ENCODE measurements at regions not wholly inside any gene's neighbourhood (a gene's known extent, or its start where the extent isn't known, plus 50 kb on each side); places are given as distances from the start of the nearest gene placed in this dataset.

DNA sequence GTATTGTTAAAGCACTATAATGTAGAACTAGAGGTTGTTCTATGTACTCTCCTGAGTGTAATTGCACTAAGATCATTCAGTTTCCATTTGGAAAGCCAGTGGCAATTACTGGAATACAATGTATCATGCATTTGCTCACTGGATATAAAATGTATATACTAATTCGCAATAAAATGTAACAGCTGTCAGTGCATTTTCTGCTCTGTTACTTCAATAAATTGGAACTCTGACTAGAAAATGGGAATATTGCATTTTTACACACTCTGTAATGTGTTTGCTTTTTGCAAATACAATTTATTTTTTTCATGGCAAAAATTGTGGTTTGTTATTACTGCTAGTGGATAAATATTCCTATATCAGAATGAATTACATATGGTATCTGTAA lies 893.8 kb upstream of the POU3F3 start:
- DNase-seq: no peak

DNA sequence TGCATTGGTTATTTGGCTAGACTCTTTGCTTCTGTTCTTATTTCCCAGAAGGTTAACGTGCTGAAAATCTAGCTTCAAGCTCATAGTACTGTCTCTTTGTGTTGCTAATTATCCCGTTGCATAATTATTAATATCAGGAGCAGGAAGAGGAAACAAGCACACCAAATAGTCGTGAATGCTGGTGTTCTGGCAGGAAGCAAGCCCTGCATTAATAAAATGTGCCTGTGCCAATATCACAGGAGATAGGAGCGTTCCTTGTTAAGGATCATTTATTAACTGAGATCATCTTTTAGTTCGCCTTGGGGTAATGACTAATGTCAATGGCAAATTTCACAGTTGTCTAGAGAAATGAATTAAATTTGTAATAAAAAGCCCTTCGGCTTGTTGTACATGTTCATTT lies 893.0 kb upstream of the POU3F3 start:
- no peak for DNase-seq

DNA sequence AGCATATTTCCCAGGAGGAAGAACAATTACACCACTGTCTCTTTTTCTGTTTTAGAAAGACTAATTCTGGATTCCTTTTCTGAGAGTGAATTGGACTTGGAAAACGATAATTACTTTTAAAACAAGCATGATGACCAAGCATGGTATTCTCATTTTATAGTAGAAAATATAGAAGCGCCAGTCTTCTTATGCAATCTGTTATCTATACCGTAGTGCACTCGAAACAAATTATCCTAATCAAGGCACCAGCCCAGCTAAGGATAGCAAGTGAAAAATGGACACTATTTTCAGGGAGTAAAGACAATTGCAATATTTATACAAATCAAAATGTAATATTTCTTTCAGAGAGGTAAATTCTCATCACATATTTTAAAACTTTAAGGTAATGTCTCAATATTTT lies 892.1 kb upstream of the POU3F3 start:
- DNase-seq: no peak

DNA sequence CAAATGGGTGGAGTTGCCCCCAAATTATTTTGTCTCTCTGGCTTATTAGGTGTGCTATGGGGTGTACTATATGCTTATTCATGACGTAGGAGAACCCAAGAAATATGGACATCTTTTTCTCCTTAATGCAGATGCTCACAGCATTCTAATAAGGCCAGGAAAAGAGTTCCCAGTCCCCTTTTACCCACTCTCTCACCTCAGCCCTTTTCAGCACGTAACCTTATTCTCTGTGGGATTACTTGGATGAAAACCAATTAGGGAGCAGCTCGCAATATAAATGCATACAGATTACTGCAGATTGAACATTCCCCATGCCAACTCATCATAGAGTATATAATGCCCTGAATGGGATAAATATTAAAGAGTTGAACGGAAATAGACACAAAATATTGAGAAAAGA lies 891.2 kb upstream of the POU3F3 start:
- DNase-seq: no peak

DNA sequence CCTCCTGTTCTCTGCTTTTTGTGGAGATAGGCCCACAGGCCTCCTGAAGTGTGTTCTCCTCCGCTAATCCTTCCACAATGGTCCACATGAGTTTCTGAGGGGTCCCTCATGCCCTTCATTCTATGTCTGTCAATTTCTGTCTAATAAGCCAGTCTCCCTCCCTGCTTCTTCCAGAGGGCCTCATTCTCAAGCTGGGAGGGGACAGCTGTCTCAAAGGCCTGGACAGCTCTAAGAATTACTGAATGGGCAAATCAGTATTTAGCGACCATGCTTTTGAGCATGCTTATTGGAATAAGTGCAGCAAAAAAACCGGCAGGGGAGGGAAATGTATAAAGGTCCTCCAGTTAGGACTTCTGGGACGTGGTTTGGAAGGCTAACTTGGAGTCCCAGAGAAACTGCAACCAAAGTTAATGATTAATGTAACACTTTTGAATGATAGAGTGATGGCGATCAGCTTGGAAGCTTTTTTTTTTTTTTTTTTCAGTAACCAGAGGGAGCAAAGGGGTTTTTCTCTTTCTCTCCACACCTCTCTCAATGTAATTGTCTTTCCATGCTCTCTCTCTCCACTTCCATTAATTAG lies 890.7 kb upstream of the POU3F3 start:
- no peak for DNase-seq

DNA sequence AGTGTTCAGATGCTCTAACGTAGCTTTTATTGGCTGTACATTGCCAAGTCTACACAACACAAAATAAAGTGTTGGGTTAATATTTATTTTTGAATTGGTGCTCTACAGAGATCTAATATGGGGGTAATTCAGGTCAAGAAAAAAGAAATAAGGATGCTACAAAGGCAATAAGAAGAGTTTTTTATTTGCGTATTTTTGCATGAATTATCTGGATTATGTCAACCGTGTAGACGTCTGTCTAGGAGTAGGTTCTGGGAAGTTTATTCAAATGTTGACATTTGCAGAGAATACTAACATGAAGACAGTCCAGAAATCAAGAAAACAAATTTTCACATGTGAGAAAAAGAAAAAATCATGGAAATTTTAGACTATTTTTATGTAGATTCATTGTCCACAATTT lies 876.7 kb upstream of the POU3F3 start:
- DNase-seq: no peak

DNA sequence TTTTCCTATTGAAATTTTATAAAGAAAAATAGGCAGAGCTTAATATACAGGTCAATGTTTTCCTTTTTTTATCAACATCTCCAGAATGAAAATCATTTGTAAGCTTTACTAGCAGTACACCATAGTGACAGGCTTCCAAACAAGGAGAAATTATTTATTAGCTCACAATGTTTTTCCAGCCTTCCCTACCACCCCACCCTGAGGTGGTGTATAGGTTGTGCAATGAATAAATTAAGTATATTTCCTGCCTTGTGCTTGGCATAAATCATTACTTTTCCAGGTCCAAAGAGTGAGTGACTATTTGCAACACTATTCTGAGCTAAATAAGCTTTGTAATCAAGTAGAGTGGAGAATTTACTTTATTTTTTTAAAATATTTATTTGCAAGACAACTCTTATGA lies 876.2 kb upstream of the POU3F3 start:
- no peak for DNase-seq

DNA sequence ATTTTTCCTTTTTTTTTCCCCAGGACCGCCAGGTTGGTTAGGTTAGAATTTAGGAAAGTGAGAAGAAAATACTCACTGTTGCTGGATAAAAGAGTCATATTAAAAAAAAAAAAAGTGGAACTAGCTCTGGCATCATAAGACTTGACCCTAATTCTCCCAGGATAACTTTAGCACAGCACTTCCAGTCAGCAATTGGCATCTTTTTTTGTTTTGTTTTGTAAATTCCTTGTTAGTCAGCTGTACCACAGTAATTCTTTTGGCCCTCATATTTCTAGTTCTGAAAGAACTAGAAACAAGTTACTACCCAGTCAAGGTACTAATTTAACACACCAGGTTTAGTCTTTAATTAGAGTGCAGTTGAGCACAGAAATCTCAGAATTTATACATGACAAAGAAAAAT lies 873.5 kb upstream of the POU3F3 start:
- no peak for DNase-seq

DNA sequence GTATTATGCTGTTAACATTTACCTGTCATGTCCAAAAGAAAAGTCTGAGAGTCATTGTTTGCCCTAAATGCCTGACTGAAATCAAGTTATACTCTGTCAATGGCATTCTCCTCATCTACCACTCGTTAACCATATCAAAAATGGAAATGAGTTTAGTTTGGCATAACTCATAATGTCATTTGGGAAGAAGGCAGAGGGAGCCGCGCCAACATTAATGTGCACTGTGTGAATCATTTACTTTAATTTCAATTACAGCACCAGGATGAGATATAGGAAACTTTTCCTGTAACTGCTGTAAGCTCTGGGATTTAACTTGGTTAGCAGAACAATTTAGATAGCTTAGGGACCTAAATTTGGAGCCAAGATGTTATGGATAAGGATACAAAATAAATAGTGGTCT lies 871.2 kb upstream of the POU3F3 start:
- DNase-seq: no peak

DNA sequence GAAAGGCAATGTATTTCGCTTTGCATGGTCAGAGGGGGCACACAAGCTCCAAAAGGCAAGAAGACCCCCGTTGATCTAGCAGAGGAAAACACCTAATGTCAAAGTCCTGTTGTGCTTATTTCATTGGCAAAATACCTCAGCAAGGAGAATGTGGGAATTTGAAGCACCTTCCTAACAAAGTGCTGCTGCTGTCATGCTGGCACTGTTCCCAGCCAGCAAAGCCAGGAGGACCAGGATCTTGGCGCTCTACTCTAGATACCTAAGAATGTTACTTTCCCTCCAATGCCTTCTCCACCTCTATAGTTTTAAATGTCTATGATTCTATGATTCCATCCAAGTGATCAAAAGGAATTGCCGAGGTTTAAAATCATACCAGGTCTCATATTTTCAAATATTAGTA lies 867.9 kb upstream of the POU3F3 start:
- no peak for DNase-seq

DNA sequence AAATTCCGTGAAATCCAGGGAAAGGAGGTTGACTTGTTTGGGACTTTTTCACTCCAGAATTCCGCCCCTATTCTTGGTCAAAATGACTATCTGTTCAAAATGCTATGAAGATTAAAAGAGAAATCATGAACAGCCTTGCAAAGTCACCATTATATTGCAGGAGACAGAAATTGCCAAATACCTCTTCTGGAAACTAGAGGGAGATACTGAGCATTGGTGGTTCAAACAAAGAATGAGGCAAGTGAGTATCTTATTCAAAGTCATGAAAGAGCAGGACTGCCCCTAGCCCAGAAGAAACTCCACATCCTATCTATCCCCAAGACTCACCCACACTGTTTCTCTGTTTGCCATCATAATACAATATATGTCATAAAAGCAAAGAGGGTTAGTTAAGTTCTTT lies 862.3 kb upstream of the POU3F3 start:
- DNase-seq: no peak

DNA sequence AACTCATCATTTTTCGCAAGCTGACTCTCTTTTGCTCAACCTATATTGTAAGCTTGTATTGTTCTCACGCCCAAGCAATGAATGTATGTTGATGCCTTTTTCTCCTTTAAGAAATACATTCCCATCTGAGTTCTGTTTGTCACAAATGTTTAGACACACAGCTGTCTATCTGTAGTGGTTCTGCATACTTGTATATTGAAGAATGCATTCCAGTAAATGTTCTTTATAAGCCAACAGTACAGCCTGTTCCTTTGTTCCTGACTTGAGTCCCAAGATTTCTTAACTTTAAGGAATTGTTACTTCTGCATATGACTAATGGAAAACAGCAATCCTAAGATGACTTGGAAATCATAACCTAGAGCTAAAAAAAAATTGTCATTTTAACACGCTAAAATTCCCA lies 849.1 kb upstream of the POU3F3 start:
- no peak for DNase-seq

DNA sequence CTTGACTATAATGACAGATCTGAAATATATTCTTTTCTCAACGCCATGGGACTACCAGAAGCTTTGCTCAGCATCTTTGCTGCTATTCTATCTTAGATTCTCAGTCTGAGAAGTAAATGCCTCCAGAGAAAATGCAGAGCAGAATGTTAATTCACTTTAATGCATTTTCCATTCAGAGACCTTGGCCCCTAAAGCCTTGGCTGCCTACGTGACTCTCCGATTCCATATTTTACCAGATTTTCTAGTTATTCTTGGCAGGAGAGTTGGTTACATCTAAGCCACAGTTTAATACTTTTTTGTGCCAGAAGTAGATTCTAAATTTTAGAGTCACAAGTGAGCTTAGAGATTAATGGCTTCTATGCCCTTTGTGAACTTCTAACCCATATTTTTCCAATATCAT lies 837.1 kb upstream of the POU3F3 start:
- no peak for DNase-seq

DNA sequence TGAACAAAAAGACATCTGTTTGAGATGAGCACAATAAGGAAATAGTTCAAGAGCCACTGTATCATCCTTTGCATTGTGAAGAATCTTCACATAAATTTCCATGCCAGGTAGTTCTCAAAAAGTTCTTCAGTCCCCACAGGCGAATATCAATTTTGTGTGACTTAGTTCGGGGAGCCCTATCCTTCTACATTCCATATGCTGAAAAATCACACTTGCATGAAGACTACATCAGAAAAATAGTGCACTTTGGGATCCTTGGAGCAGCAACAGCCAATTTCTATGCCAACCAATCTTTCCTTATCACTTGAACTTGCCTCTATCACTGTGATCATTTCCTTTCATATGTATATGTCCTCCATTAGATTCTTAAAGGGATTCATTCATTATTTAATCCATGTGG lies 830.6 kb upstream of the POU3F3 start:
- DNase-seq: no peak

DNA sequence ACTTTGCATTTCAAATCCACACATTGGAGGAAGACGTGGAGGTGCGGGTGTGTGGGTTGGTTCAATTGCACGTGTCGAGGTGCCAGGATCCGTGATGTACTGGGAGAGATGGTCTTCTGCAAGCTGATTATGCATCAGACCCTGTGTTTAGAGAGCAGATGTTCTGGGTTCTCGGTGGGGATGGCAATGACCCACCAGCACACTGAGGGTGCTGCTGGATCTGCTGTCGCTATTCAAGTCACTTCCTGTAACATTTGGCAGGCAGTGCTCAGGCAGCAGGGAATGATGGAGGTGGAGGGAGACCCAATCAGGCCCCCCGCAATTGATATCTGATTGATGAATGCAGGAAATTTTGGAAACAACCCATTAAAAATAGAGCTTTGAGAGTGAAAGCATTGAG lies 830.1 kb upstream of the POU3F3 start:
- DNase-seq: no peak

DNA sequence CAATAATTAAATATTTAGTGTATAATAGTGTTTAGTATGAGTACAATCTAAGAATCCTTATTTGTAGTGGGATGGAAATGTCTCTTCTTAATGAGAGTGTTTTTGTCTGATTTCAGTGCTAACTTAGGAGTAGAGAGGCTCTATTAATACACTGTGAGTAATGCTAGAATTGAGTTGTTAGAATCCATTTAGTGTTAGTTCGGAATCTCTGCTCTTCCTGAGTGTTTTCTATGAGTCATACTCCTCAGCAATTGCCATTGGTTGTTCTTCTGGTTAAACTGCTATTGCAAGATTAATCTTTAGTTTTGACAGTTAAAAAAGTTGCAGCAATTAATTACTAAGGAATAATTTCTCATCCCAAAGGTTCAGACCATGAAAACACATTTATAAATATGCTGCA lies 828.6 kb upstream of the POU3F3 start:
- DNase-seq: no peak

DNA sequence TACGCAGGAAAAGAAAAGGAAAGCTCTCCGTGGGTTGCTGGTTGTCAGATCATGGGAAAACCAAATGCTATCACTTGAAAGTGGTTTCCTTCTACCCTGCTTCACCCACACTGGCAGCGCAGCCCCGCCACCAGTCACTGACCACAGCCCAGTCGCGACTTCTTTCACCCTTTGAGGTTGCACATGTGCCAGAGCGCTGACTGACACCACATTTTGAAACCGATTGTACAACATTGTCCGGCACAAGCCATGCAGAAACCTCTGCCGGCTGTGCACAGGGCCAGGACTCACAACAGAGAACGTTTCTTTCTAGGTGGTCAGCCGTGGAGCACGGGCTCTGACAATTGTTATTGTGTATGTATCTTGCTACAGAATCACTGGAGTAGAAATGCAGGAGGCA lies 827.2 kb upstream of the POU3F3 start:
- no peak for DNase-seq

DNA sequence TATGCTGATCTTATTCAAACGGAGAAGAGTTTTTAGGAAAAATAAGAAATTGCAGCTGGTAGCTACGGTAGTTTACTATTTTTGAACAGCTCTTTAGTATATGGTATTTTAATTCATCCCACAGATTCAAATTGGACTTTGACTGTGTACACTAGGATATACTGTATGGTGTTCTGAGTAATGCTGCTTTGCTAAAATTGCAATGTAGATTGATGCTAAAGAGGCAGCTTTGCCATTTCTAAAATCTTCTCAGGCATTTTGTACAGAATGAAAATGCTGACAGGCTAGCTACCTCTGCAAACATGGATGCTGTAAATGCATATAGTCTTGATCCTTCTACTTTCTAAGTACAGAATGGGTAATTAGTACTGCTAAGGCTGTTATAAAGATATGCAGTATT lies 826.6 kb upstream of the POU3F3 start:
- no peak for DNase-seq

DNA sequence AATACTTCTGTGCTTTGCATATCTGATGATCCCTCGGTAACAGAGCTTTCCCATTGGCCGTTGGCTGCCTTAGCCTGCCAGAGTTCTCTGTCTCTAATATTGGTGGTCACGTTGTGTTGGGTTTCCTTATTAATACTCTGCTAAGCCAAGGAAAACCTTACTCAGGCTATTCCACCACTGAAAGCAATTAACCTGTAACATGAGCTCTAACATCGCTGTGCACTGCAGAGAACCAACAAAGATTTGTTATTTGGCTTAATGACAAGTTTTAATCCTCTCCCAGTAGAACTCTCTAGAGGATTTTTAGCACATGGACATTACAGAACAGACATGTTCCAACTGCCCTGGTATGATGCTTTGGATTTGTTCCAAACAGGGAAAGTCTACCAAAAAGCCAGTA lies 825.9 kb upstream of the POU3F3 start:
- peak; percentile 0 for DNase-seq

DNA sequence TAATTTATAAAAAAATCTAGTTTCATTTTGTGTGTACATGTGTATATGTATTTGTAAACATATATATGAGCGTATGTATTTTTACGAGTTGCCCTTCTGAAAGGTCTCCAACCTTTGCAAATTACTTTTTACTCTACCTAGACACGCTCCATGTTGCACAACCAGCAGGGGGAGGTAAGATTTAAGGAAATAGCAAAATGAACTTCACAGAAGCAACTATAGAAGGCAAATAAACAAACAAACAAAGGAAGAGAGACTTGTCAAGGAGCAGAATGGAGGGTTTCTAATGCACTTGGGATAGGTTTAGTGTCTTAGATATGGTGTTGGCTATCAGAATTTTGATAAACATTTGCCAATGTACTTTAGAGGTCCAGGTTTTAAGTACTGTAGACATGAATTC lies 820.5 kb upstream of the POU3F3 start:
- DNase-seq: peak; percentile 0

DNA sequence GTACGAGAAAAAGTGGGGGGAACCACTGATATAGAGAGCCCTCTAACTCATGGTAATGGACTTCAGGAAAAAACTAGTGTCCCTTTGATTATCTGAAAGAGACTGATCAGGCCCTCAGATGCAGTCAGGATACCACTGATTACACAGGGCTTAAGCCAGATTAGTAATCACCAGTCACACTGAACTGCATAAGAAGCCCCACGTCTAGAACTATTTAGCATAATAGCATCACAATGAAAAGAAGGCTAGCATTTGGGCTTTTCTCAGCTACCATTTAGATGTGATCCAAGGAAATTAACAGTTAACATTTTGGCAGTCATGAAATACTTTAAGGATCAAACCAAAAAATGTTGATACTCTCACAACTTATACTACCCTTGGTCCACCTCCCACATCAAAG lies 813.1 kb upstream of the POU3F3 start:
- DNase-seq: no peak

DNA sequence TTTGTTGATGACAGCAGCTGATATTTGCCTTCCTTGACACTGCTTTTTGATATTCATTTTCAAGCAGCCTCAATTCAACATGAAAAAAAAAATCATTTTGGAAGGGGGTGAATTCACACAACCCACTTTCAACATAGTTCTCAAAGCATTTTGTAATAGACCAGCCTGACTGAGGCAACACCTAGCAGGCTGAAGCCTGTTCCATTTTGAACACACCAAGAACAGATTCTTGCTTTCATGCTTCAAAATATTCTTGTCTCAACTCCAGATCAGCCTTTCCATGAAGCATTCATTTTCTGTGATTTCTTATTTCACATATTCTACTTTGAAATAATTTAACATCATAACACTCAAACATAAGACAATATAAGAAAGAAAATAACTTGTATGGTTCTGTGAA lies 812.6 kb upstream of the POU3F3 start:
- DNase-seq: no peak

DNA sequence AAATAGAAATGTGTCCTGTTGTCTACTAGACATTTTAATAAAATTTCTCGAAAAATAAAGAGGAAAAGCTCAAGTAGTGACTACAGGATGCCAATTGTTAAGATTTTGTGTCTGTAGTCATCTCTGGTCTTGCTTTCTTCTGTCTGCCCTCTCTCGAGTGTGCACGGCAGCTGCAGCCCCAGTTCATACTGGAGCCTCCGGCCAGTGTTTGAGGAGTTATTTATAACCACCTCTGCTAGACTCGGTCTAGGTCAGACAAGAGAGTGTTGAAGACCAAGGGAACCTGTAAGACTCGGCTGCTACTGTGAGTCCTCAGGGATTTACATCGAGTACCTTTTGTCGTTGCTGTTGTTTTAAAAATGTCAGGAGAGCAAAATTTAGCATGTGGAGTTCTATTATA lies 810.1 kb upstream of the POU3F3 start:
- DNase-seq: no peak

DNA sequence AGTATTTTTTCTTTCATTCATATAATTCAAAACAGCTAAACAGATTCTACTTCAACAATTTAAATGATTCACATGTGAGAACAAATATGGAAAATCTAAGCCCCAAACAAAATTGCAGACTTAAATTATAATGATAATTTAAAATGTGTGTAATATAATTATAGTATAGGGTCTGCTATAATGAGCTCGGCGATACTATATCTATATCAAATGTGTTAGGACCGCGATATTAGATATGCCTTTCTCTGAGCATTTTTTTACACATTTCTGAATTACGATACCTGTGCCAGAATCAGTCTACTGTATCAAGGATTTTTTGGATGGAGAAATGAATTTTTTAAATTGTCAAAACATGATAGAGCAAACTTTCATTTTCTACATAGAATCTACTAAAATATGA lies 808.8 kb upstream of the POU3F3 start:
- DNase-seq: no peak

DNA sequence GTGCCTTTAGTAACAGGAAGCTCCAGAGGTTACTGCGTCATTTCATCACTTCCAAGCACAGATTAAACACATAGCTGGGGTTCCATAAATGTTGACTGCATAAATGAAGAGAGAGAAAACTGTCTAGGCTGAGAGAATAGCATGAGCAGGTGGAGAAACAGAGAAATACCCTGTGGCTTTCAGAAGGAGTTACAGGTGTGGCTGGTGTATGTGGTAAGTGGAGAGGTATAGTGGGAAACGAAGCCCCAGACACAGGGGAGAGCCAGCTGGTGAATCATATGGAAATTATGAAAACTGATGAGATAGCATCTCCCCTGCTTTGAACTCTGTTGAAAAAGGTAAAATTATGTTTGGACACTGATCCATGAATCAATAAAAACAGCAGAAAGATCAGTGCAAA lies 807.4 kb upstream of the POU3F3 start:
- no peak for DNase-seq

DNA sequence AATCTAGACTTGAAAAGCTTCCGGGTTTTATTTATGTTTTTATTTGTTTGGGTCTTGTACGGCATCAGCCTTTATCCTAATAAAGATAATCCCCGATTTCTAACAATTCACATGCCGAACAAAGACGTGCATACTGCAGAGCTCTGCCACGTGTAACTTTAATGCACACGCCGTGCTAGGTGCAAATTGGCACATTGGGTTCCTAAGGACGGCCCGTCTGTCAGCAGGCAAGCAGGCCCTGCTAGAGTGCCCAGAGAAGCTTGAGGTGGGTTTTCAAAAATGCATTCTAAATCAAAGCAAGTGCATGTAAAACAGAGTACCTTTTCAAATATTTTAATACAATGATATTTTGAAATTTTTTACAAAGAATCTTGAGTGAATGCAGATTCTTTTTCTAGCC lies 806.4 kb upstream of the POU3F3 start:
- no peak for DNase-seq

All from NCI-H69 (cell line).